ENCODE measurements at regions not wholly inside any gene's neighbourhood (a gene's known extent, or its start where the extent isn't known, plus 50 kb on each side); places are given as distances from the start of the nearest gene placed in this dataset.

- Histone ChIP-seq H3K79me2 (ENCODE audit: insufficient read depth, low read length) (no peaks in the 10 kb centered on the region), H3K9me3 (ENCODE audit: control insufficient read depth in 1 of 2, insufficient read depth in 1 of 2, low read depth in 1 of 2, low read length in 2 of 2) (no peaks in the 10 kb centered on the region), H3K36me3 (ENCODE audit: control insufficient read depth in 1 of 2, insufficient read depth in 2 of 2, low read length in 2 of 2) (no peaks in the 10 kb centered on the region), H4K20me1 (ENCODE audit: insufficient read depth) (no peaks in the 10 kb centered on the region), H2AFZ (ENCODE audit: low read depth, low read length, poor library complexity, severe bottlenecking) (no peak overlapping the region), H3K27me3 (ENCODE audit: insufficient read depth, low read length) (no peaks in the 10 kb centered on the region), H3K9me2 (ENCODE audit: insufficient read depth) (no peaks in the 10 kb centered on the region), H3K4me3 (replicated peaks in 1 of 2; ENCODE audit: low read depth in 1 of 2, low read length in 2 of 2) (no peak overlapping the region), H3K4me1 (ENCODE audit: control insufficient read depth in 1 of 2, insufficient read depth in 2 of 2, low read length in 2 of 2) (peaks cover 0 to 11% of the 10 kb centered on the region in 2 experiments; a peak in 1 of 4 replicates), H3K4me2 (ENCODE audit: low read length) (no peak overlapping the region), H3K27ac (ENCODE audit: low read depth, low read length) (no peak overlapping the region), H3K9ac (ENCODE audit: low read length) (no peak overlapping the region)
- ChIA-PET POLR2A (no interaction called here), RAD21 (ENCODE audit: low non-redundant PET in 1 of 2, low total read pairs in 2 of 2, uncharacterized antibody in 2 of 2, unreplicated experiment in 2 of 2) (no interaction called here), CTCF (no interaction called here)
- ATAC-seq (no peak), DNase-seq (ENCODE audit: low read depth, low spot score) (no peak)
- TF ChIP-seq ATF3 (IDR thresholded peaks at IDR 0.05) (no peak), RAD21 (IDR thresholded peaks at IDR 0.05; ENCODE audit: low read depth) (no peak), CTCF (IDR thresholded peaks at IDR 0.05 in 2 of 3, conservative IDR thresholded peaks at IDR 0.05 in 1 of 3; ENCODE audit: borderline replicate concordance in 1 of 3, insufficient read depth in 1 of 3, low read depth in 2 of 3, low read length in 2 of 3) (no peak), ZFX (IDR thresholded peaks at IDR 0.05) (no peak), YY1 (IDR thresholded peaks at IDR 0.05; ENCODE audit: extremely low read depth, insufficient replicate concordance, low read depth, low read length) (no peak), POLR2A (IDR thresholded peaks at IDR 0.05; ENCODE audit: borderline replicate concordance, extremely low read depth, insufficient read depth, insufficient read length) (no peak), ZNF274 (IDR thresholded peaks at IDR 0.05; ENCODE audit: low read depth, low read length) (no peak)
- intact Hi-C loops (cut with micrococcal nuclease), result no loop called here
- no TSS peak for BruUV-seq (replicated peaks)
Observed at GRCh38 chr2:42877936-42878335, 85.6 kb upstream of the HAAO start.

- ChIA-PET POLR2A (no interaction called here), RAD21 (ENCODE audit: low non-redundant PET in 1 of 2, low total read pairs in 2 of 2, uncharacterized antibody in 2 of 2, unreplicated experiment in 2 of 2) (no interaction called here), CTCF (no interaction called here)
- peaks cover 0 to 11% of the 10 kb centered on the region in 2 experiments; a peak in 1 of 4 replicates for H3K4me1 ChIP-seq (ENCODE audit: control insufficient read depth in 1 of 2, insufficient read depth in 2 of 2, low read length in 2 of 2)
- H3K79me2 ChIP-seq (ENCODE audit: insufficient read depth, low read length), result no peaks in the 10 kb centered on the region
- no peak overlapping the region for H3K9ac ChIP-seq (ENCODE audit: low read length)
- H3K9me3 ChIP-seq (ENCODE audit: control insufficient read depth in 1 of 2, insufficient read depth in 1 of 2, low read depth in 1 of 2, low read length in 2 of 2), result no peaks in the 10 kb centered on the region
- H3K4me2 ChIP-seq (ENCODE audit: low read length), result no peak overlapping the region
- no peak for ATAC-seq
- H3K4me3 ChIP-seq (replicated peaks in 1 of 2; ENCODE audit: low read depth in 1 of 2, low read length in 2 of 2), result no peak overlapping the region
- no peak overlapping the region for H3K27ac ChIP-seq (ENCODE audit: low read depth, low read length)
- BruUV-seq (replicated peaks), result no TSS peak
- no peaks in the 10 kb centered on the region for H3K9me2 ChIP-seq (ENCODE audit: insufficient read depth)
- DNase-seq (ENCODE audit: low read depth, low spot score), result no peak
- TF ChIP-seq POLR2AphosphoS5 (IDR thresholded peaks at IDR 0.05; ENCODE audit: low read depth, low read length) (no peak), EZH2phosphoT487 (IDR thresholded peaks at IDR 0.05; ENCODE audit: borderline replicate concordance) (no peak)
- H2AFZ ChIP-seq (ENCODE audit: low read depth, low read length, poor library complexity, severe bottlenecking), result no peak overlapping the region
- H3K36me3 ChIP-seq (ENCODE audit: control insufficient read depth in 1 of 2, insufficient read depth in 2 of 2, low read length in 2 of 2), result no peaks in the 10 kb centered on the region
- H4K20me1 ChIP-seq (ENCODE audit: insufficient read depth), result no peaks in the 10 kb centered on the region
- no peaks in the 10 kb centered on the region for H3K27me3 ChIP-seq (ENCODE audit: insufficient read depth, low read length)
- intact Hi-C loops (cut with micrococcal nuclease), result no loop called here
Observed at GRCh38 chr2:42877511-42877910, 85.1 kb upstream of the HAAO start.
